ENCODE measurements at regions not wholly inside any gene's neighbourhood (a gene's known extent, or its start where the extent isn't known, plus 50 kb on each side); places are given as distances from the start of the nearest gene placed in this dataset.

DNA sequence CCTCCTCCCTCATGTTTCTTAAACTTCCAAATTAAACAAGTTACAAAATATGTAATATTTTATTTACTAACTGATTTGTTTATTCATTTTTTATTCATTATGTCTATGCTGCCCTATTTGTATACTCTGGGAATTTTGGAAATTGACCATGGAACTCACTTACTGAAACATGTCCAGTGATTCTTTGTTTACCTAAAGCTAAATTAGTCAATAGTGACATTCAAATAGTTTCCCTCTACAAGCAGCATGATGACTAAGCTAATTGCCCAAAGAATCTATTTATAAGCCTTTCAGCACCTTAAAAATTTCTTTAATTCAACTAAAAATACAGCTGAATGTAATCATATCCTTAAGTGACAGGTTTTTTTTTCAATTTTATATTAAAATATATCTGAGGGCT is 437.7 kb downstream of the SI start:
- no peak for DNase-seq (ENCODE audit: low read depth)
- H3K36me3 ChIP-seq (ENCODE audit: control insufficient read depth, insufficient read depth, low read length): no peaks in the 10 kb centered on the region
- H3K4me3 ChIP-seq (ENCODE audit: low read depth, low read length): no peak overlapping the region
- CTCF ChIA-PET: no interaction called here
- POLR2A ChIA-PET: no interaction called here
- TF ChIP-seq CTCF (IDR thresholded peaks at IDR 0.05; ENCODE audit: insufficient read depth, low read depth, low read length): no peak
- no peaks in the 10 kb centered on the region for H3K27me3 ChIP-seq (ENCODE audit: control insufficient read depth, insufficient read depth, low read length)

GRCh38 chr3:164620956-164621355 is 457.3 kb downstream of the SI start:
- POLR2A ChIA-PET: interaction anchor here (0.6 kb wide), 1 partner anchor 80 kb away, joined by 3 read pairs; no protein-coding TSS in a partner anchor
- DNase-seq (ENCODE audit: low read depth): no peak
- H3K4me3 ChIP-seq (ENCODE audit: low read depth, low read length): no peak overlapping the region
- no peak for TF ChIP-seq CTCF (IDR thresholded peaks at IDR 0.05; ENCODE audit: insufficient read depth, low read depth, low read length)
- CTCF ChIA-PET: interaction anchor here (0.6 kb wide), 1 partner anchor 904 kb away, joined by 5 read pairs; no protein-coding TSS in a partner anchor
- no peaks in the 10 kb centered on the region for H3K27me3 ChIP-seq (ENCODE audit: control insufficient read depth, insufficient read depth, low read length)
- H3K36me3 ChIP-seq (ENCODE audit: control insufficient read depth, insufficient read depth, low read length): no peaks in the 10 kb centered on the region

DNA sequence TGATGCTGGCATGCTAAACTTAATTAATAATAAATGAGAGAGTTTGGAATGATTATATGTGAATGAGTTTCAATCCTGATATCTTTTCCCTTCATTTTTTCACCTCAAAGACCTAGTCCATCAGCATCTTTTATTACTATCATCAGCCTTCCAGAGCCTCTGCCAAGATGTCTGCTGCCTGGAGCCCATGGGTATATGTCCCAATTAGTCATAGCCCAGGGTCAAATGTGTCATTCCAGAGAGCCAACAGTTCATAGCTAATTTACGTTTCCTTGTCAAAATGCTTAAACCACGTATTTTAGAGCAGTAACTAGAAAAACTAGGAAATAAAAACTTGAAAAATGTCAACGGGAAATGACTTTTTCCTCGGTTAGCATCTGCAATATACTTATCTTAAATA is 457.9 kb downstream of the SI start:
- no peak for TF ChIP-seq CTCF (IDR thresholded peaks at IDR 0.05; ENCODE audit: insufficient read depth, low read depth, low read length)
- Histone ChIP-seq H3K27me3 (ENCODE audit: control insufficient read depth, insufficient read depth, low read length) (no peaks in the 10 kb centered on the region), H3K4me3 (ENCODE audit: low read depth, low read length) (no peak overlapping the region), H3K36me3 (ENCODE audit: control insufficient read depth, insufficient read depth, low read length) (no peaks in the 10 kb centered on the region)
- no peak for DNase-seq (ENCODE audit: low read depth)
- ChIA-PET CTCF (interaction anchor here (0.6 kb wide), 1 partner anchor 905 kb away, joined by 5 read pairs; no protein-coding TSS in a partner anchor), POLR2A (no interaction called here)

DNA sequence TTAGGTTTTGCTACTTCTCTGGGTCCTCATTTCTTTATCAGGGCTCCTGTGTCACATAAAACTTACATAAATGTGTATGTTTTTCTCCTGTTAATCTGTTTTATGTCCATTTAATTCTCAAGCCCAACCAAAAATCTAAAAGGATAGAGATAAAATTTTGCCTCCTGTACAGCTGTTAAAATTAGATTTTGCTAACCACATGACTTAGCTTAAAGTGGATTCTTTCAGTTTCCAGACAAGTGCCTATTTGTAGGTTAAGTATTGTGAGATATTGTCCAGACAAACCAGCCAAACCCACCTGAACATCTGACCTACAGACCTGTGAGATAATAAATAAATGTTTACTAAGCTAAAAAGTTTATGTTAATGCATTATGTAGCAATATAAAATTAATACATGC is 465.5 kb downstream of the SI start:
- POLR2A ChIA-PET: no interaction called here
- TF ChIP-seq CTCF (IDR thresholded peaks at IDR 0.05; ENCODE audit: insufficient read depth, low read depth, low read length): no peak
- DNase-seq (ENCODE audit: low read depth): no peak
- CTCF ChIA-PET: no interaction called here
- Histone ChIP-seq H3K4me3 (ENCODE audit: low read depth, low read length) (no peak overlapping the region), H3K27me3 (ENCODE audit: control insufficient read depth, insufficient read depth, low read length) (no peaks in the 10 kb centered on the region), H3K36me3 (ENCODE audit: control insufficient read depth, insufficient read depth, low read length) (no peaks in the 10 kb centered on the region)

GRCh38 chr3:164608554-164609276 is 469.6 kb downstream of the SI start:
- POLR2A ChIA-PET: no interaction called here
- no peak overlapping the region for H3K4me3 ChIP-seq (ENCODE audit: low read depth, low read length)
- no peaks in the 10 kb centered on the region for H3K27me3 ChIP-seq (ENCODE audit: control insufficient read depth, insufficient read depth, low read length)
- TF ChIP-seq CTCF (IDR thresholded peaks at IDR 0.05; ENCODE audit: insufficient read depth, low read depth, low read length): no peak
- H3K36me3 ChIP-seq (ENCODE audit: control insufficient read depth, insufficient read depth, low read length): no peaks in the 10 kb centered on the region
- CTCF ChIA-PET: no interaction called here
- DNase-seq (ENCODE audit: low read depth): no peak
